Liver (tissue), 3 donors: ENCODE measurements at regions not wholly inside any gene's neighbourhood (a gene's known extent, or its start where the extent isn't known, plus 50 kb on each side); places are given as distances from the start of the nearest gene placed in this dataset.

Experiments used
- CTCF ChIP-seq: fragments of 150-350 bp; IDR thresholded peaks from 2 replicates; pipeline ENCODE4 v1.5.1; 2017; ENCODE audit warnings: improper control_type of control experiment, low read depth, low read length; ENCODE audit not compliant: missing input control
- EGR1 ChIP-seq, 2 donors: IDR thresholded peaks; 2 replicates each; pipeline ENCODE4 v1.6.1; 2016 to 2018; ENCODE audit warnings: antibody characterized with exemption in 2 of 2, low read depth in 2 of 2
- JUND ChIP-seq, 2 donors: IDR thresholded peaks; 2 replicates each; pipeline ENCODE4 v1.6.1; 2016; ENCODE audit warnings: antibody characterized with exemption in 2 of 2
- RAD21 ChIP-seq, 2 donors: IDR thresholded peaks; 2 replicates each; pipeline ENCODE4 v1.6.1; 2016; ENCODE audit warnings: antibody characterized with exemption in 2 of 2, mild to moderate bottlenecking in 2 of 2
- REST ChIP-seq: IDR thresholded peaks from 2 replicates; pipeline ENCODE4 v1.6.1; 2016; ENCODE audit warnings: antibody characterized with exemption, mild to moderate bottlenecking
- SP1 ChIP-seq: IDR thresholded peaks from 2 replicates; pipeline ENCODE4 v1.6.1; 2018; ENCODE audit warnings: antibody characterized with exemption, mild to moderate bottlenecking
- TAF1 ChIP-seq: conservative IDR thresholded peaks from 2 replicates; pipeline ENCODE4 v1.6.1; 2016; ENCODE audit warnings: antibody characterized with exemption, mild to moderate bottlenecking
- YY1 ChIP-seq: IDR thresholded peaks from 2 replicates; pipeline ENCODE4 v1.6.1; 2016; ENCODE audit warnings: antibody characterized with exemption, mild to moderate bottlenecking
- donor health status: healthy.
- donor health status: healthy.

- TF ChIP-seq CTCF (no peak), JUND (IDR thresholded peaks at IDR 0.05) (no peak), REST (no peak), TAF1 (no peak), RAD21 (IDR thresholded peaks at IDR 0.05) (no peak), SP1 (peak; percentile 28), EGR1 (IDR thresholded peaks at IDR 0.05; ENCODE audit: low read depth in 2 of 2) (no peak), YY1 (no peak)
These were observed 448.1 kb downstream of the NAV3 start for GRCh38 chr12:78278706-78279190.
